MM.1S (cell line): ENCODE measurements at regions not wholly inside any gene's neighbourhood (a gene's known extent, or its start where the extent isn't known, plus 50 kb on each side); places are given as distances from the start of the nearest gene placed in this dataset.

ENCODE experiments used
- CTCF ChIP-seq: fragments of 300-600 bp; sonication (generic); IDR thresholded peaks from 2 replicates; pipeline ENCODE4 v1.5.1; 2016; ENCODE audit warnings: antibody characterized with exemption, low read length, mixed read lengths
- EZH2phosphoT487 ChIP-seq: fragments of 300-600 bp; sonication (generic); IDR thresholded peaks from 2 replicates; pipeline ENCODE4 v1.6.1; 2018; ENCODE audit warnings: antibody characterized with exemption, low read length

DNA sequence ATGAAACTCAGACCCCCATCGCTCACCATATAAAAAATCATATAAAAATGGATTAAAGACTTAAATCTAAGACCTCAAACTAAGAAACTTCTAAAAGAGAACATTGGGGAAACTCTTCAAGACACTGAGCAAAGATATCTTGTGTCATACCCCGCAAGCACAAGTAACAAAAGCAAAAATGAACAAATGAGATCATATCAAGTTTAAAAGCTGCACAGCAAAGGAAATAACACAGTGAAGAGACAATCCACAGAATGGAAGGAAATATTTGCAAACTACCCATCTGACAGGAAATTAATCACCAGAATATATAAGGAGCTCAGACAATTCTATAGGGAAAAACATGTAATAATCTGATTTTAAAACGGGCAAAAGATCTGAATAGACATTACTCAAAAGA lies 808.3 kb downstream of the LIG4 start:
- no peak for TF ChIP-seq CTCF
- no peak for TF ChIP-seq EZH2phosphoT487
